ENCODE measurements at regions not wholly inside any gene's neighbourhood (a gene's known extent, or its start where the extent isn't known, plus 50 kb on each side); places are given as distances from the start of the nearest gene placed in this dataset.

DNA sequence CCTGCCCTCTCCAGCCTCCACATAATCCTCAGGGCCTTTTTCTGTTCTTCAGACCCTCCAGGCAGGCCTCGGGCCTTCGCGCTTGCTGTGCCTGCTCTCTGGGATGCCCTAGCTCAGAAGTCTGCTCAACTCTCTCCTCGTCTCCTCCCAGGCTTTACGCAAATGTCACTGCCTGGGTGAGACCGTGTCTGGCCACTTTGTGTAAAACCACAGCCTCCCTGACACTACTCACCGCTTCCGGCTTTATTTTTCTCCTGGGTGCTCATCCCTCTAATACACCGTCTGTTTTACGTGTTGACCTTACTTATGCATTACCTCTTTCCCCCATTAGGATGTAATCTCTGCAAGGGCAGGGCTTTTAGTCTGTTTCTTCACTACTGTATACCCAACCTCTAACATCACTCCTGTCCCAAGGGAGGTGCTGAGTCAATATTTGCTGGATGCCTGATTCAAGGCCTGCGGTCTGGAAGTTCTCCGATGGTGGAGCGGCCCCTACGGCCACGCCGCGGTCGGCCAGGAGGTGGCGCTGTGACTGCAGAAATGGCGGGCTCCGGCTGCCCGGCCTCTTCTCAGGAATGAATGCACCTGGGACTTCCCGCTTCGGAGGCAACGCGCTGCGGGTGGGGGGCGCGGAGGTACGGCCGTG lies 58.2 kb upstream of the THY1 start:
- H3K4me3 ChIP-seq (ENCODE audit: low read depth, low read length): no peak overlapping the region
- DNase-seq (ENCODE audit: low read depth): peak; percentile 75

DNA sequence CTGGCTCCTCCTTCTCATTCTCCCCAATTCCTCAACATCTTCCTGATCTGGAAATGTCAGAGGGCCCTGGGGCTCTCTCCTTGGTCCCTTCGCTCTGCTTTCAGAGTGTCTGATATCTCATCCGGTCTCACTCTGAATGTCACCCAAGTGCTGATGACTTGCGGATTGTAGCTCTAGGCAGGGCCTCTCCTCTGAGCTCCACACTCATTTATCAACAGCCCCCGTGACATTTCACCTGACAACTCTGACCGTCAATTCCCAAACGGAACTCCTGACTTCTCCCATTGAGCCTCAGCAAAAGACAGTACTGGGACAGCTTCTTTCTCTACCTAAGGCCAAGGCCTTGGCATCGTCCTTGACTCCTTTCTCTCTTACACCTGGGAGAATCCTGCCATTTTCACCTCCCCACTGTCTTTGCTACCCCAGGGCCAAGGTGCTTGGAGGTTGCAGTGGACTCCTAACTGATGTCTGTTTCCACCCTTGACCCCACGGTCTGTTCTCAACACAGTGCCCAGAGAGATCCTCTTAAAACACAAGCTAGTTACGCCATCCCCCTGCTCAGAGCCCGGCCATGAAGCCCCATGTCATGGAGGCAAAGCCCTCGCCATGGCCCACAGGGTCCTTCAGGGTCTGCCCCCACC lies 57.5 kb upstream of the THY1 start:
- DNase-seq (ENCODE audit: low read depth): no peak
- TF ChIP-seq, protein P1, sequence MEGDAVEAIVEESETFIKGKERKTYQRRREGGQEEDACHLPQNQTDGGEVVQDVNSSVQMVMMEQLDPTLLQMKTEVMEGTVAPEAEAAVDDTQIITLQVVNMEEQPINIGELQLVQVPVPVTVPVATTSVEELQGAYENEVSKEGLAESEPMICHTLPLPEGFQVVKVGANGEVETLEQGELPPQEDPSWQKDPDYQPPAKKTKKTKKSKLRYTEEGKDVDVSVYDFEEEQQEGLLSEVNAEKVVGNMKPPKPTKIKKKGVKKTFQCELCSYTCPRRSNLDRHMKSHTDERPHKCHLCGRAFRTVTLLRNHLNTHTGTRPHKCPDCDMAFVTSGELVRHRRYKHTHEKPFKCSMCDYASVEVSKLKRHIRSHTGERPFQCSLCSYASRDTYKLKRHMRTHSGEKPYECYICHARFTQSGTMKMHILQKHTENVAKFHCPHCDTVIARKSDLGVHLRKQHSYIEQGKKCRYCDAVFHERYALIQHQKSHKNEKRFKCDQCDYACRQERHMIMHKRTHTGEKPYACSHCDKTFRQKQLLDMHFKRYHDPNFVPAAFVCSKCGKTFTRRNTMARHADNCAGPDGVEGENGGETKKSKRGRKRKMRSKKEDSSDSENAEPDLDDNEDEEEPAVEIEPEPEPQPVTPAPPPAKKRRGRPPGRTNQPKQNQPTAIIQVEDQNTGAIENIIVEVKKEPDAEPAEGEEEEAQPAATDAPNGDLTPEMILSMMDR (IDR thresholded peaks at IDR 0.05; ENCODE audit: control insufficient read depth, extremely low read depth, insufficient read depth): no peak
- H3K4me3 ChIP-seq (ENCODE audit: low read depth, low read length): no peak overlapping the region

More for the DNA sequence above, 58.2 kb upstream of the THY1 start:
- TF ChIP-seq, protein P1 (IDR thresholded peaks at IDR 0.05; ENCODE audit: control insufficient read depth, extremely low read depth, insufficient read depth): peak; percentile 96

DNA sequence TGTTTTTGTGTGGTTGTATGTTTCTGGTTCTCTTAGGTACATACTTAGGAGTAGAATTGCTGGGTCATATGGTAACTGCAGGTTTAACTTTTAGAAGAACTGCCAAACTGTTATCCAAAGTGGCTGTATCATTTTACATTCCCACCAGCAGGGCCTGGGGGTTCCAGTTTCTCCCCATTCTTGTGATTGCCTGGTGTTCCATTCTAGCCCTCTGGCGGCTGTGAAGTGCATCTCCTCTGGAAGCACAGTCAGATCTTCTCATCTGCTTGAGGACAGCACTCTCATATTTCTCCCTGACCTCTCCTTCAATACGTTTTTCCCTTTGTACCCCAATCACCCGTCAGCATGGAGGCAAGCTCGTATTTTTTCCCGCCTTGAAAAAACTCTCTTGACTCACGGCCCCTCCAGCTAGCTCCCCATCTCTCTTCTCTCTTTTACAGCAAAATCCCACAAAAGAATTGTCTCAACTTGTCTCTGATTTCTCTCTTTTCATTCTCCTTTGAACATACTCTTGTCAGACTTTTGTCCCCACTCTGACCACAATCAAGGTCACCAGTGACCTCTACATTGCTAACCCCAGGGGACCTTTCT lies 56.8 kb upstream of the THY1 start:
- TF ChIP-seq, protein P1 (IDR thresholded peaks at IDR 0.05; ENCODE audit: control insufficient read depth, extremely low read depth, insufficient read depth): peak; percentile 40
- no peak for DNase-seq (ENCODE audit: low read depth)
- H3K4me3 ChIP-seq (ENCODE audit: low read depth, low read length): no peak overlapping the region

DNA sequence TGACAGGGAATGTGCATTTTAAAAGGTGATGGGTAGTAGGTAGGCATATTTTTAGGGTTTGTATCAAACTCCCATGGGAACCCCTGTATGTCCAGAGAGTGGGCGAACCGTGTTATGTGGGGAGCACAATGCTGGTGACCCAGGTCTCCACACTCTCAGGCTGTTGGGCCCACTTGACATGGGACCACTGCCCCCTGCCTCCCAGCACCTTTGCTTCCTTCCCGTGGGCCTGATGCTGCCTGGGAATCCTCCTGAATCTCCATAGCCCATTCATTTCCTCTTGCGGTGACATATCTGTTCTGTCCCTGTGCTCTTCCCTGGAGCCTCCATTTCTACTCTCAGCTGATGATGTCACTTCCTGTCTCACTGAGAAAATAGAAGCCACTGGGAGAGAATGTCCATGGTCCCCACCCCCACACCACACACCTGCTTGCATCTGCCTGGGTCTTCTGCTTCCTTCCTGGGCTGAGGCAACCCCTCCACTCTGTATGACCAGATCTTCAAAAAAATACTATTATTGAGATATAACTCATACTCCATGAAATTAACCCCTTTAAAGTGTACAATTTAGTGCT lies 55.8 kb upstream of the THY1 start:
- DNase-seq (ENCODE audit: low read depth): no peak
- TF ChIP-seq, protein P1 (IDR thresholded peaks at IDR 0.05; ENCODE audit: control insufficient read depth, extremely low read depth, insufficient read depth): no peak
- H3K4me3 ChIP-seq (ENCODE audit: low read depth, low read length): no peak overlapping the region

DNA sequence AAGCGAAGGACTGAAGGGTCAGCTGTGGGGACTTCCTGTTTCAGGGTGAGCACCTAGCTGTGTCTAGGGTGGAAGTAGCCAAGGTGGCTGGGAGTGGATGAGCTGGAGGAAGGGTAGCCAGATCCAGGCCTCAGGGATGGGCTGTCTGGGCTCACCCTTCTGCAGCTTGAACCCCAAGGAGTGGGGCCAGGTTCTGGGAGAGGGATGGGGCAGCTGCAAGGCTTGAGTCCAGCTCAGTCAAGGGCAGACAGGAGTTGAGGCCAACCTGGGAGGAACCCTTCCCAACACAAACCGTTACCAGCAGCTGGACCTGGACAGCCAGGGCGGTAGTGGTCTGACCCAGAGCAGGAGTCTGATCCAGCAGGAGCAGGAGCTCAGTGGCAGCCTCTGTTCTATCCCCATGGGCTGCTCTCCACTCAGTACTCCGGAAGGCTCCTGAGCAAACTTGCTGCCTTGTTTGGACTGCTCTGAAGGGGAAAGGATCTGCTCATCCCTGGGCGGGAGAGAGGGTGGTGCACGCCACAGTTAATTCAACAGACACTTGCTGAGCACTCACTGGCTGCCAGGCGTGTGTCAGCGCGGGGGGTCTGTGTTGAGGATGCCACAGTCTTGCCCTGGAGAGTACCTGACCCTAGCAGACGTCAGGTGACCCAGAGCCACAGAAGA lies 53.8 kb upstream of the THY1 start:
- TF ChIP-seq, protein P1 (IDR thresholded peaks at IDR 0.05; ENCODE audit: control insufficient read depth, extremely low read depth, insufficient read depth): no peak
- H3K4me3 ChIP-seq (ENCODE audit: low read depth, low read length): no peak overlapping the region
- DNase-seq (ENCODE audit: low read depth): no peak

DNA sequence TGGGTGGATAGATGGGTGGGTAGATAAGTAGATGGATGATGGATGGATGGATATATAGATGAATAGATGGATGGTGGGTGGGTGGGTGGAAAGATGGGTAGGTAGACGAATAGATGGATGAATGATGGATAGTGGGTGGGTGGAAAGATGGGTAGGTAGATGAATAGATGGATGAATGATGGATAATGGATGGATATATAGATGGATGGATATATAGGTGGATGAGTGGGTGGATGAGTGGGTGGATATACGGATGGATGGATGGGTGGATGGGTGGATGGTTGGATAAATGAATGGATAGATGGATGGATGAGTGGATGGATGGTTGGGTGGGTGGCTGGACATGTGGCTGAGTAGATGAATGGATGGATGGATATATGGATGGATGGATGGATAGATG lies 53.1 kb upstream of the THY1 start:
- TF ChIP-seq, protein P1 (IDR thresholded peaks at IDR 0.05; ENCODE audit: control insufficient read depth, extremely low read depth, insufficient read depth): no peak
- no peak overlapping the region for H3K4me3 ChIP-seq (ENCODE audit: low read depth, low read length)
- DNase-seq (ENCODE audit: low read depth): no peak

Measured in LNCaP clone FGC (cell line).